ENCODE measurements at regions not wholly inside any gene's neighbourhood (a gene's known extent, or its start where the extent isn't known, plus 50 kb on each side); places are given as distances from the start of the nearest gene placed in this dataset.

GRCh38 chr10:36018996-36019395 is 376.9 kb upstream of the FZD8 start:
- Histone ChIP-seq H3K4me3 (ENCODE audit: low read depth, low read length) (no peak overlapping the region), H3K27ac (no peak overlapping the region), H3K36me3 (ENCODE audit: control insufficient read depth, insufficient read depth, low read length) (no peaks in the 10 kb centered on the region), H3K9ac (no peak overlapping the region), H3K9me3 (ENCODE audit: control insufficient read depth, low read length) (no peaks in the 10 kb centered on the region), H3K79me2 (no peaks in the 10 kb centered on the region), H2AFZ (no peak overlapping the region), H3K27me3 (ENCODE audit: control insufficient read depth, insufficient read depth, low read length) (no peaks in the 10 kb centered on the region), H3K4me1 (no peaks in the 10 kb centered on the region), H3K4me2 (ENCODE audit: low read length) (no peak overlapping the region)
- TF ChIP-seq CTCF (IDR thresholded peaks at IDR 0.05), result no peak

DNA sequence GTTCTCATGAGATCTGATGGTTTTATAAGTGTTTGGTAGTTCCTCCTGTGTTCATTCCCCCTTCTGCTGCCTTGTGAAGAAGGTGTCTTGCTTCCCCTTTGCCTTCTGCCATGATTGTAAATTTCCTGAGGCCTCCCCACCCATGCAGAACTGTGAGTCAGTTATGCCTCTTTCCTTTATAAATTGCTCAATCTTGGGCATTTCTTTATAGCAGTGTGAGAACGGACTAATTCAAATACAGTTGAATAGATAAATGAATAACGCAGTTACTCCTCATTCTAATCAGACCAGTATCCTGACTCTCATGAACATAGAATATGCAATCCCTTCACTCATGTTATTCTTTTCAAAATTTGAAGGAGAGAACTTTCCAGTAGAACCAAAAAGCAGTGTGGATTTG is 375.0 kb upstream of the FZD8 start:
- TF ChIP-seq CTCF (IDR thresholded peaks at IDR 0.05), result no peak

DNA sequence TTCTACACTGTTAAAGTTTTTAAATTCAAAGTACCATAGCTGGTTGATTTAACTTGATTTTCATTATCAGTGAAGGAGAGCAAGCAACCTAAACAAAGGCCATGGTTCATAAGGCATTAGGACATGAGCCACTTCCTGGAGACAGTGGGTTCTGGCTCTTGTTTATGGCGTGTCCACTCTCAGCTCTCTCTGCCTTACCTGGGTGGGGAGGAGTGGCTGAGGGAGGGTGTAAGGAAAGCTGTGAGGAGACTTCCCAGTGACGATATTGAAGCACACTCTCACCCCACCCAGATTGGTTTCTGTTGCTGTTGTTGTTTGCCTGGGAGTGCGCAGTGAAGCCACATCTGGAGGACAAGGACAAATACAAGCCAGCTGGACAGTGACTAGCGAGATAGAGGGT is 365.3 kb upstream of the FZD8 start:
- Histone ChIP-seq H3K79me2 (no peaks in the 10 kb centered on the region), H3K9me3 (ENCODE audit: control insufficient read depth, low read length) (no peaks in the 10 kb centered on the region), H3K36me3 (ENCODE audit: control insufficient read depth, insufficient read depth, low read length) (no peaks in the 10 kb centered on the region), H3K4me1 (no peaks in the 10 kb centered on the region), H3K27me3 (ENCODE audit: control insufficient read depth, insufficient read depth, low read length) (no peaks in the 10 kb centered on the region), H3K4me2 (ENCODE audit: low read length) (no peak overlapping the region), H3K4me3 (ENCODE audit: low read depth, low read length) (no peak overlapping the region), H2AFZ (no peak overlapping the region), H3K9ac (no peak overlapping the region), H3K27ac (no peak overlapping the region)
- no peak for TF ChIP-seq CTCF (IDR thresholded peaks at IDR 0.05)

More for the DNA sequence above, 375.0 kb upstream of the FZD8 start:
- no peak overlapping the region for H2AFZ ChIP-seq
- H3K79me2 ChIP-seq, result no peaks in the 10 kb centered on the region
- no peaks in the 10 kb centered on the region for H3K9me3 ChIP-seq (ENCODE audit: control insufficient read depth, low read length)
- no peak overlapping the region for H3K27ac ChIP-seq
- no peaks in the 10 kb centered on the region for H3K27me3 ChIP-seq (ENCODE audit: control insufficient read depth, insufficient read depth, low read length)
- no peaks in the 10 kb centered on the region for H3K4me1 ChIP-seq
- H3K36me3 ChIP-seq (ENCODE audit: control insufficient read depth, insufficient read depth, low read length), result no peaks in the 10 kb centered on the region
- no peak overlapping the region for H3K9ac ChIP-seq
- H3K4me2 ChIP-seq (ENCODE audit: low read length), result no peak overlapping the region
- H3K4me3 ChIP-seq (ENCODE audit: low read depth, low read length), result no peak overlapping the region

GRCh38 chr10:36003688-36004087 is 361.6 kb upstream of the FZD8 start:
- no peaks in the 10 kb centered on the region for H3K79me2 ChIP-seq
- H3K27me3 ChIP-seq (ENCODE audit: control insufficient read depth, insufficient read depth, low read length), result no peaks in the 10 kb centered on the region
- H2AFZ ChIP-seq, result no peak overlapping the region
- H3K4me2 ChIP-seq (ENCODE audit: low read length), result no peak overlapping the region
- H3K9me3 ChIP-seq (ENCODE audit: control insufficient read depth, low read length), result peaks cover 4% of the 10 kb centered on the region
- no peak overlapping the region for H3K4me3 ChIP-seq (ENCODE audit: low read depth, low read length)
- H3K4me1 ChIP-seq, result no peaks in the 10 kb centered on the region
- no peak overlapping the region for H3K27ac ChIP-seq
- no peaks in the 10 kb centered on the region for H3K36me3 ChIP-seq (ENCODE audit: control insufficient read depth, insufficient read depth, low read length)
- no peak overlapping the region for H3K9ac ChIP-seq
- no peak for TF ChIP-seq CTCF (IDR thresholded peaks at IDR 0.05)

- Histone ChIP-seq H3K4me3 (ENCODE audit: low read depth, low read length) (no peak overlapping the region), H3K27me3 (ENCODE audit: control insufficient read depth, insufficient read depth, low read length) (no peaks in the 10 kb centered on the region), H3K27ac (no peak overlapping the region), H3K4me2 (ENCODE audit: low read length) (no peak overlapping the region), H2AFZ (no peak overlapping the region), H3K9me3 (ENCODE audit: control insufficient read depth, low read length) (peaks cover 4% of the 10 kb centered on the region), H3K36me3 (ENCODE audit: control insufficient read depth, insufficient read depth, low read length) (no peaks in the 10 kb centered on the region), H3K4me1 (no peaks in the 10 kb centered on the region), H3K9ac (no peak overlapping the region), H3K79me2 (no peaks in the 10 kb centered on the region)
- TF ChIP-seq CTCF (IDR thresholded peaks at IDR 0.05), result no peak
Measured at GRCh38 chr10:36003031-36003600, 361.0 kb upstream of the FZD8 start.

Measured in parathyroid adenoma (tissue), 2 donors.